Subcutaneous abdominal adipose tissue (tissue), 5 donors: ENCODE measurements at regions not wholly inside any gene's neighbourhood (a gene's known extent, or its start where the extent isn't known, plus 50 kb on each side); places are given as distances from the start of the nearest gene placed in this dataset.
"Not testable (repeated sequence)": the region's sequence is repeated elsewhere in the genome, so short reads cannot be mapped to it uniquely, and the experiment has no call there.

Experiments
- H3K27ac ChIP-seq: one replicate; pipeline ENCODE4 v1.7.0; 2013; ENCODE audit warnings: low read depth, mild to moderate bottlenecking, inconsistent platforms, low read length, moderate library complexity
- H3K27me3 ChIP-seq, 5 donors: one replicate each; pipeline ENCODE4 v1.7.0; 2013; ENCODE audit warnings: low read length in 5 of 5, inconsistent platforms in 1 of 5; ENCODE audit not compliant: control insufficient read depth in 5 of 5, insufficient read depth in 4 of 5
- H3K36me3 ChIP-seq, 5 donors: one replicate each; pipeline ENCODE4 v1.7.0; 2013; ENCODE audit warnings: low read length in 5 of 5; ENCODE audit not compliant: control insufficient read depth in 5 of 5, insufficient read depth in 5 of 5
- H3K4me1 ChIP-seq, 5 donors: one replicate each; pipeline ENCODE4 v1.7.0; 2013; ENCODE audit warnings: low read length in 5 of 5, mild to moderate bottlenecking in 3 of 5, moderate library complexity in 1 of 5; ENCODE audit not compliant: control insufficient read depth in 5 of 5, insufficient read depth in 5 of 5
- H3K4me3 ChIP-seq, 5 donors: one replicate each; pipeline ENCODE4 v1.7.0; 2013; ENCODE audit warnings: low read length in 5 of 5, low read depth in 1 of 5
- H3K9ac ChIP-seq, 5 donors: one replicate each; pipeline ENCODE4 v1.7.0; 2013; ENCODE audit warnings: low read length in 5 of 5, mild to moderate bottlenecking in 4 of 5, moderate library complexity in 3 of 5
- H3K9me3 ChIP-seq, 5 donors: one replicate each; pipeline ENCODE4 v1.7.0; 2013; ENCODE audit warnings: low read length in 5 of 5; ENCODE audit not compliant: control insufficient read depth in 5 of 5
- donor health status: healthy.
- donor health status: healthy.
- donor health status: healthy.
- donor health status: healthy.
- donor health status: healthy.

DNA sequence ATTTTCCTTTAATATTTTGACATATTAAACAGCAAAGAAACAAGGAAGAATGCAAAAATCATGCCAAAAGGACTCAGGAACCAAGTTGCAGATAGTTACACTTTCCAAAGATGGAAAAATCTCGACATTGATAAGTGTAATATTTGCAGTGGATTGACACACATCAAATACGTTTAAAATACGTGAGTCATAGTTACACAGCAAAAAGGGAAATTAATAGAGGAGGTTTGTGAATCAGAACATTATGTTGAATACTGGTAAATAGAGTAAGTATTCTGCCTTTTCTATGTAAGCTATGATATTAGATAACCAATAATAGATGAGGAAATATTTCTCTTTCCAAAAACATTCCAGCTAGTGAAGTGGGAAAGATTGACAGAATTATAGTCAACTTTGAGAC lies 1761.3 kb upstream of the IGFBP7 start:
- Histone ChIP-seq H3K36me3 (no peaks in the 10 kb centered on the region), H3K4me3 (no peak overlapping the region), H3K9ac (no peak overlapping the region), H3K4me1 (no peaks in the 10 kb centered on the region), H3K27ac (no peak overlapping the region), H3K27me3 (no peaks in the 10 kb centered on the region), H3K9me3 (no peaks in the 10 kb centered on the region)

DNA sequence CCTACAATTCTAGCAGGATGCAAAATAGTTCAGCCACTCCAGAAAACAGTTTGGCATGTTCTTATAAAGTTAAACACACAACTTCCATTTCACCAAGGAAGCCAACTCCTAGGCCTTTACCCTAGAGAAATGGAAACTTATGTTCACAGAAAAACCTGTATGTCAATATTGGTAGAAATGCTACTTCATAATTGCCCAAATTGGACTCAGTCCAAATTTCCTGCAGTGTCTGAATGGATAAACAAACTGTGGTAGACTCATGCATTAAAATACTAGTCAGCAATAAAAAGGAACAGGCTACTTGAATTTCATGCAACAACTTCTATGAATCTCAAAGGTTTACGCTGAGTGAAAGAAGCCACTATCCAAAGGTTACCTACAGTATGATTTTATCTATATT lies 1738.8 kb upstream of the IGFBP7 start:
- H3K4me3 ChIP-seq, result no peak overlapping the region
- H3K9me3 ChIP-seq, result no peaks in the 10 kb centered on the region
- H3K4me1 ChIP-seq, result no peaks in the 10 kb centered on the region
- no peak overlapping the region for H3K9ac ChIP-seq
- no peaks in the 10 kb centered on the region for H3K36me3 ChIP-seq
- no peaks in the 10 kb centered on the region for H3K27me3 ChIP-seq
- H3K27ac ChIP-seq, result no peak overlapping the region

DNA sequence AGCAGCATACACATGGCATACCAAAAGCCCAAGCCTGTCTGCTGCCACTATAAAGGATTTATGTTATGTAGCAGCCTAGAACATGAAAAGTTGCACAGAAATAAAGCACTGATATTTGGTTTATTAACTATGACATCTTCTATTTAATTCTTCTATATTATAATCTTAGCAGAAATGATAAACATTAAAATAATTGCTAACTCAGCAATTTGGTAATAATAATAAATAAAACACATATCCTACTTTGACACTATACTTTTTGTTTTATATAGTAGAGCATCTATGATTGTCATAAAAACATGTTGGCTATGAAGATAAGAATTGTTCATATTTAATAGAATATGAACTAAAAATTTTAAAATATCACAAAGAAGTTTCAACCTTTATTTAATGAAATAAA lies 1733.3 kb upstream of the IGFBP7 start:
- no peaks in the 10 kb centered on the region for H3K36me3 ChIP-seq
- H3K9ac ChIP-seq, result no peak overlapping the region
- H3K4me3 ChIP-seq, result no peak overlapping the region
- no peaks in the 10 kb centered on the region for H3K27me3 ChIP-seq
- no peak overlapping the region for H3K27ac ChIP-seq
- H3K4me1 ChIP-seq, result no peaks in the 10 kb centered on the region
- peaks cover 0 to 4% (median 0%) of the 10 kb centered on the region in 5 donors for H3K9me3 ChIP-seq

DNA sequence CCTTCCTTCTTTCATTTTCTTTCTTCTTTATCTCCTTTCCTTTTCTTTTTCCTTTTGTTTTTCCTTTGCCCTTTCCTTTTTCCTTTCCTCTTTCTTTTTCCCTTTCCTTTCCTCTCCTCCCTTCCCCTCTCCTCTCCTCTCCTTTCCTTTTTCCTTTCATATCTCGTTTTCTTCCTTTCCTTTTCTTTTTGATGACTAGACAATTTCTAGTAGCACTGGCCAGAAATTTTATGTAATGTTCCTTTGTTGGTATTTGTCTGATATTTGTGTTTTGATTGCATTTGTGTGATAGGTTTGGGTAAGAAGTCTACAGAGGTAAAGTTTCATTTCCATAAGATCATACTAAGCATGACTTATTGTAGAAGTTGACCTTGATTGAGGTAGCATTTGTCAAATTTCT lies 1722.9 kb upstream of the IGFBP7 start:
- H3K9ac ChIP-seq, result no peak overlapping the region
- H3K4me3 ChIP-seq, result no peak overlapping the region
- no peaks in the 10 kb centered on the region for H3K4me1 ChIP-seq
- no peaks in the 10 kb centered on the region for H3K27me3 ChIP-seq
- no peaks in the 10 kb centered on the region for H3K36me3 ChIP-seq
- H3K27ac ChIP-seq, result no peak overlapping the region
- no peaks in the 10 kb centered on the region for H3K9me3 ChIP-seq

DNA sequence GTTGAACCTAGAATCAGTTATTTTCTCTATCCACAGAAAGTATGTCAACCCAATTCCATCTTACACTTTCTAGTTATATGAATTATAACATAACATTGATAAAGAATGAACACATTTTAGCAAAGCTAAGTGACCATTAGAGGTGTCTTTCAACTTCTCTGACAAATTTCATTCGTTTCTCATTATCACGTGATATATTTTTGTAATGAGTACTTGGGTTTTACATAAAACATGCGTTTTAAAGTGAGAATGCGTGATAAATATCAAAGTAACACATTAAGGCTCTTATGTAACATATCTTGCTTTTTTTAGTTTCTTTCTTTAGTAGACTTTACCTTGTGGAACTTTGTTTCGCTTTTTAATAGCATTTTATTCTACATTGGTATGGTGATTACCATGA lies 1715.1 kb upstream of the IGFBP7 start:
- Histone ChIP-seq H3K36me3 (no peaks in the 10 kb centered on the region), H3K4me1 (no peaks in the 10 kb centered on the region), H3K9me3 (peaks cover 0 to 3% (median 0%) of the 10 kb centered on the region in 5 donors), H3K4me3 (no peak overlapping the region), H3K27me3 (no peaks in the 10 kb centered on the region), H3K27ac (no peak overlapping the region), H3K9ac (no peak overlapping the region)

DNA sequence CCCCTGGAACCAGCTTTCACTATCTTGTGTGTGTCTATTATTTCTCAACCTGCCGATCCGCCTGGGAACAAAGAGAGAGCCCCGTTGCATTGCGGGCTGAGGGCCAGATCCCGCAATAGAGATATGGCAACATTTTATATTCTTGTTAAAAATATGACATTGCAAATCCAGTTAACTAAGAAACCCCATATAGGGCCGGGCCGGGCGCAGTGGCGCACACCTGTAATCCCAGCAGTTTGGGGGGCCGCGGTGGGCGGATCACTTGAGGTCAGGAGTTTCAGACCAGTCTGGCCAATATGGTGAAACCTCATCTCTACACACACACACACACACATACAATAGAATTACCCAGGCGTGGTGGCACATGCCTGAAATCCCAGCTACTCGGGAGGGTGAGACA lies 1708.4 kb upstream of the IGFBP7 start:
- not testable (repeated sequence) for H3K27me3 ChIP-seq, H3K4me1 ChIP-seq, H3K4me3 ChIP-seq, H3K27ac ChIP-seq, H3K36me3 ChIP-seq, H3K9ac ChIP-seq, H3K9me3 ChIP-seq

DNA sequence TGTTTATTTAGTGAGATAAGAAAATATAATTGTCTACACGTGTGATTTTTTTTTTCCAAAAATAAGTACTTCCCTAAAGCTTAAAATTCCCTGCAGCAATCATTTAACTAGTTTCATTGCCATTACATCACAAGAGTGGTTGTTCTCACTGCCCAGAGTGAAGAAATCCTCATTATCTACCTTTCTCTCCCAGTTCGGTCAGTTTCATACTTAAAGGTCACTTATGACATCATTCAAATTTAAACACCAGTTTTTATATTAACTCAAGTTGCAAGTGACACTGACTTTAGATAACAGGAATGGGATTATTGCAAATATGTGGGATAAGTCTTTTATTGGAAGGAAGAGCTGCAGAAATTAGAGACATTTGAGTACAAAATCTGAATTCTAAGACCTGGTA lies 1699.8 kb upstream of the IGFBP7 start:
- Histone ChIP-seq H3K9me3 (no peaks in the 10 kb centered on the region), H3K9ac (no peak overlapping the region), H3K27ac (no peak overlapping the region), H3K27me3 (no peaks in the 10 kb centered on the region), H3K36me3 (no peaks in the 10 kb centered on the region), H3K4me3 (no peak overlapping the region), H3K4me1 (no peaks in the 10 kb centered on the region)

DNA sequence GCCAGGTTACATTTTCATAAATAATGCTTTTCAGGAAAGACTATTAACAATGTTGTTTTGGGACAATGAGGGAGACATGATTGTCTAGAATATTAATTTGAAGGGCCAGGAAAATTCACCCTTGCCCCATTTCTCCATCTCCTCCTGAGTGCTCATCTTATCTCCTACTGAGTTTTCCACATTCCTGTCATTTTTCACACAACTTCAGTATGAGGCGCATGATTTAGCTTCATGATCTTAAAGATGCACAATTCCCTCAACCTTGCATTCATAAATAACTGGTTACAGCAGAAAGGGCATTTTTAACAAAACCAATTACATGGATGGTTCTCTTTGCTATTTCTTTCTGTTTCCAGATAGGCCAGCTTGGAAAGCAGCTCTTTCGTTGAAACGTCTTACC lies 1699.2 kb upstream of the IGFBP7 start:
- Histone ChIP-seq H3K4me1 (no peaks in the 10 kb centered on the region), H3K4me3 (no peak overlapping the region), H3K27me3 (no peaks in the 10 kb centered on the region), H3K9ac (no peak overlapping the region), H3K27ac (no peak overlapping the region), H3K36me3 (no peaks in the 10 kb centered on the region), H3K9me3 (no peaks in the 10 kb centered on the region)

DNA sequence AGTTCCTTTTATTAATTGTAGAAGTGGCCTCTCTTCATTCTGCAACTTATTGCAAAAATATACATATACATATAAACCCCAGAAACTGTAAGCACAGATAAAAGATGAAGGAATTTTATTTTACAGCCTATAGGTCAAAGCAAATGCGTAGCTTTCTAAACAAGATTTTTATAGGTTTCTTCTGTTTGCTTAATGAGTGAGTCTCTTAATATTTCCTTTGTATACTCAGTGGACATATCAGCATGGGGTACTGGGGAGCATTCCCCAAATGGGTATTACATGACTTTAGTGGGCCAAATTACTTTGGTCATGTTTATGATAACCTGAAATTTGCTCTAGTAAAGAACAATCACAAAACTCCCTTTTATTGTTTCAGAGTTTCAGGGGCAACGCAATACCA lies 1698.6 kb upstream of the IGFBP7 start:
- Histone ChIP-seq H3K9me3 (no peaks in the 10 kb centered on the region), H3K27ac (no peak overlapping the region), H3K9ac (no peak overlapping the region), H3K4me3 (no peak overlapping the region), H3K27me3 (no peaks in the 10 kb centered on the region), H3K4me1 (no peaks in the 10 kb centered on the region), H3K36me3 (no peaks in the 10 kb centered on the region)

DNA sequence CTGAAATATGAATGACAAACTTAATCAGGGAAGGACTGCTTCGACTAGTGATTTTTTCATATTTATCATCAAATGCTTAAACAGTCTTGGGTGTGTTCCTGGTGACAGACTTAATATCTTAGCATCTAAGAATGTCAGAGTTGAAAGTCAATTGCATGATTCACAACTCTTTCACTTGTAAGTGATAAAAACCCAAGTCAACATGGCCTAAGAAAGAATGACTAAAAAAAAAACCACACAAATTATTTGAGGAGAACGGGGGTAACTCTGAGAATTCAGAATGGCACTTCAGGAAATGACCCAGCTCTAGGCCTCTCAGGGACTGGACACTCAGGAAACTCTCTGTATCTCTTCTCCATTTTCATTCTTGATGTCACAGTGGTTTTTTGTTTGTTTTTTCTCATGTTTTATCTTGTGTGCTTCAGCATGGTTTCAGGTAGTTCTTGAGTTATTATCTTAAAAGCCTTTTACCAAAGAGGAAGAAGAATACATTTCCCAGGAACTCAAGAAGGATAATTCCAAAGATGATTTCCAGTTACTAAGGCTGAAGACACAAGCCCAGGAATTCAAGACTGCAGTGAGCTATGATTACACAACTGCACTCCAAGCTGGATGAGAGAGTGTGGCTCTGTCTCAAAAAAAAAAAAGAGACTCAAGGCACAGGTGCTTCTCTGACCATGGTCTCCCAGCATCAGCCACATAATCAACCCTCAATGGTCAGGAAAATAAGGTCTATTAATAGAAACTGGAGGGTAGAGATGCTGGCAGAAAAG lies 1697.8 kb upstream of the IGFBP7 start:
- Histone ChIP-seq H3K4me3 (no peak overlapping the region), H3K4me1 (no peaks in the 10 kb centered on the region), H3K9me3 (no peaks in the 10 kb centered on the region), H3K27me3 (no peaks in the 10 kb centered on the region), H3K27ac (no peak overlapping the region), H3K36me3 (no peaks in the 10 kb centered on the region), H3K9ac (no peak overlapping the region)

DNA sequence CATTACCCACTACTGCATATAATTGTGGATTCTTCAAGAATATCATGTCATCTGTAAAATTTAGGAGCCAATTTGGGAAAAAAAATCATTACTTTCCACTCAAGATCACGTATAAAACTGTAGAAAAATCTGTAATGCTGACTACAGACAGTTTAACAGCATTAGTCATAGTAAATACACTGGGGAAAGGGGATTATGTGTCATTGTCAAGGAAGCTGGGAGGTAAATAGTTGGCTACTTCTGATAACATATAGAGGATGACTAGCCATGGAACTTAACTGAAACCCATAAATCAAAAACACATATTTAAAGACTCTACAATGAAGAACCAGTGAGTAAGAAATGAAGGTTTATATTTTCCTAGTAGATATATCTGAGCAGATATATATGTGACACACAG lies 1666.4 kb upstream of the IGFBP7 start:
- H3K36me3 ChIP-seq, result no peaks in the 10 kb centered on the region

More for the DNA sequence above, 1666.4 kb upstream of the IGFBP7 start:
- Histone ChIP-seq H3K4me1 (no peaks in the 10 kb centered on the region), H3K4me3 (no peak overlapping the region), H3K27me3 (no peaks in the 10 kb centered on the region), H3K9me3 (no peaks in the 10 kb centered on the region), H3K27ac (no peak overlapping the region), H3K9ac (no peak overlapping the region)
